Activated CD4-positive, alpha-beta T cell treated with anti-CD3 and anti-CD28 coated beads, Interleukin-2, amount 50 U/mL, for 48 hours (primary cell): ENCODE measurements at regions not wholly inside any gene's neighbourhood (a gene's known extent, or its start where the extent isn't known, plus 50 kb on each side); places are given as distances from the start of the nearest gene placed in this dataset.

Source experiments
- DNase-seq, 2 experiments: peaks; one replicate each; pipeline ENCODE4 v3.0.0-alpha.2; 2020

- DNase-seq: no peak
These were observed 103.1 kb downstream of the TOMM20 start for GRCh38 chr1:235025422-235025984.

- DNase-seq: no peak
These were observed 103.8 kb downstream of the TOMM20 start for GRCh38 chr1:235024711-235025421.

GRCh38 chr1:235023711-235024439 is 104.8 kb downstream of the TOMM20 start:
- DNase-seq: no peak

- no peak for DNase-seq
These were observed 105.5 kb downstream of the TOMM20 start for GRCh38 chr1:235022981-235023710.

- no peak for DNase-seq
These were observed 106.2 kb downstream of the TOMM20 start for GRCh38 chr1:235022341-235022980.

GRCh38 chr1:235021815-235022214 is 106.8 kb downstream of the TOMM20 start:
- DNase-seq: no peak

GRCh38 chr1:235021321-235021720 is 107.3 kb downstream of the TOMM20 start:
- no peak for DNase-seq

- no peak for DNase-seq
These were observed 108.7 kb downstream of the TOMM20 start for GRCh38 chr1:235019961-235020360.

- no peak for DNase-seq
These were observed 109.2 kb downstream of the TOMM20 start for GRCh38 chr1:235019471-235019870.

GRCh38 chr1:235018720-235019444 is 109.8 kb downstream of the TOMM20 start:
- peak; percentile 50 to 68 for DNase-seq

GRCh38 chr1:235018161-235018560 is 110.5 kb downstream of the TOMM20 start:
- DNase-seq: no peak

GRCh38 chr1:235017719-235018118 is 110.9 kb downstream of the TOMM20 start:
- no peak for DNase-seq

- DNase-seq: no peak
These were observed 111.4 kb downstream of the TOMM20 start for GRCh38 chr1:235017191-235017590.

GRCh38 chr1:235015291-235015985 is 113.2 kb downstream of the TOMM20 start:
- DNase-seq: peak; percentile 55 to 74

GRCh38 chr1:235014756-235015155 is 113.9 kb downstream of the TOMM20 start:
- DNase-seq: no peak

- DNase-seq: no peak
These were observed 115.1 kb downstream of the TOMM20 start for GRCh38 chr1:235013512-235013911.

GRCh38 chr1:235012436-235013210 is 116.0 kb downstream of the TOMM20 start:
- peak in 1 of 2 experiments; percentile 38 for DNase-seq

- peak; percentile 93 to 95 for DNase-seq
These were observed 116.8 kb downstream of the TOMM20 start for GRCh38 chr1:235011599-235012435.

- peak; percentile 78 to 85 for DNase-seq
These were observed 117.5 kb downstream of the TOMM20 start for GRCh38 chr1:235011064-235011598.
